Retinal pigment epithelial cell (primary cell): ENCODE measurements at regions not wholly inside any gene's neighbourhood (a gene's known extent, or its start where the extent isn't known, plus 50 kb on each side); places are given as distances from the start of the nearest gene placed in this dataset.

Experiments
- DNase-seq: peaks from one replicate; pipeline ENCODE4 v3.0.0-alpha.2; 2010; ENCODE audit warnings: low read depth
- H3K4me3 ChIP-seq: 2 replicates; pipeline ENCODE4 v1.5.1; 2011; ENCODE audit warnings: mild to moderate bottlenecking, low read length, control low read depth, moderate library complexity
- CTCF ChIP-seq: conservative IDR thresholded peaks from 2 replicates; pipeline ENCODE4 v1.5.1; 2011; ENCODE audit warnings: low read depth, low read length, control low read depth, inconsistent platforms

- no peak for DNase-seq
- TF ChIP-seq CTCF: no peak
- H3K4me3 ChIP-seq: no peak overlapping the region
Observed at GRCh38 chr16:62853887-62854286, 817.6 kb upstream of the CDH8 start.

GRCh38 chr16:62846399-62847057 lies 810.3 kb upstream of the CDH8 start:
- TF ChIP-seq CTCF: no peak
- no peak for DNase-seq
- no peak overlapping the region for H3K4me3 ChIP-seq

GRCh38 chr16:62832214-62832613 lies 796.0 kb upstream of the CDH8 start:
- TF ChIP-seq CTCF: no peak
- no peak overlapping the region for H3K4me3 ChIP-seq
- no peak for DNase-seq

GRCh38 chr16:62831235-62831850 lies 795.1 kb upstream of the CDH8 start:
- no peak for TF ChIP-seq CTCF
- no peak for DNase-seq
- H3K4me3 ChIP-seq: no peak overlapping the region

- no peak for DNase-seq
- no peak for TF ChIP-seq CTCF
- H3K4me3 ChIP-seq: no peak overlapping the region
Observed at GRCh38 chr16:62829607-62830006, 793.4 kb upstream of the CDH8 start.

- no peak for DNase-seq
- no peak for TF ChIP-seq CTCF
Observed at GRCh38 chr16:62829084-62829483, 792.8 kb upstream of the CDH8 start.

GRCh38 chr16:62821824-62822223 lies 785.6 kb upstream of the CDH8 start:
- no peak for DNase-seq
- no peak overlapping the region for H3K4me3 ChIP-seq
- no peak for TF ChIP-seq CTCF

More at GRCh38 chr16:62829084-62829483, 792.8 kb upstream of the CDH8 start:
- no peak overlapping the region for H3K4me3 ChIP-seq
